GM19043 (cell line): ENCODE measurements at regions not wholly inside any gene's neighbourhood (a gene's known extent, or its start where the extent isn't known, plus 50 kb on each side); places are given as distances from the start of the nearest gene placed in this dataset.

ENCODE experiments used
- ATAC-seq: cut with Tn5 transposase; IDR thresholded peaks from one replicate; pipeline ENCODE4 v1.9.1; 2021; ENCODE audit warnings: low read depth; ENCODE audit not compliant: unreplicated experiment

GRCh38 chr5:6909901-6910300, 196.7 kb downstream of the TENT4A start:
- ATAC-seq, result no peak

GRCh38 chr5:6910950-6911349, 197.7 kb downstream of the TENT4A start:
- no peak for ATAC-seq

GRCh38 chr5:6914347-6914746, 201.1 kb downstream of the TENT4A start:
- no peak for ATAC-seq

GRCh38 chr5:6915574-6915973, 202.3 kb downstream of the TENT4A start:
- no peak for ATAC-seq

GRCh38 chr5:6918255-6918654, 205.0 kb downstream of the TENT4A start:
- ATAC-seq, result no peak

GRCh38 chr5:6920628-6921256, 207.5 kb downstream of the TENT4A start:
- ATAC-seq, result no peak

- ATAC-seq, result no peak
Observed at GRCh38 chr5:6926491-6927038, 213.3 kb downstream of the TENT4A start.

GRCh38 chr5:6936031-6936430, 222.8 kb downstream of the TENT4A start:
- no peak for ATAC-seq

- no peak for ATAC-seq
Observed at GRCh38 chr5:6937677-6938076, 224.4 kb downstream of the TENT4A start.

GRCh38 chr5:6941631-6942030, 228.4 kb downstream of the TENT4A start:
- ATAC-seq, result no peak

- ATAC-seq, result no peak
Observed at GRCh38 chr5:6943197-6944112, 230.2 kb downstream of the TENT4A start.

GRCh38 chr5:6948562-6948961, 235.3 kb downstream of the TENT4A start:
- no peak for ATAC-seq

- ATAC-seq, result no peak
Observed at GRCh38 chr5:6949230-6949629, 236.0 kb downstream of the TENT4A start.

- no peak for ATAC-seq
Observed at GRCh38 chr5:6950250-6950649, 237.0 kb downstream of the TENT4A start.

- no peak for ATAC-seq
Observed at GRCh38 chr5:6950860-6951259, 237.6 kb downstream of the TENT4A start.

- ATAC-seq, result no peak
Observed at GRCh38 chr5:6961123-6961522, 247.9 kb downstream of the TENT4A start.

- ATAC-seq, result no peak
Observed at GRCh38 chr5:6961837-6962635, 248.8 kb downstream of the TENT4A start.

- ATAC-seq, result no peak
Observed at GRCh38 chr5:6976971-6977370, 263.7 kb downstream of the TENT4A start.

- no peak for ATAC-seq
Observed at GRCh38 chr5:6979061-6979460, 265.8 kb downstream of the TENT4A start.

- no peak for ATAC-seq
Observed at GRCh38 chr5:6989230-6989629, 276.0 kb downstream of the TENT4A start.

- ATAC-seq, result no peak
Observed at GRCh38 chr5:6994097-6994496, 280.9 kb downstream of the TENT4A start.
